Aorta (tissue), 5 donors: ENCODE measurements at regions not wholly inside any gene's neighbourhood (a gene's known extent, or its start where the extent isn't known, plus 50 kb on each side); places are given as distances from the start of the nearest gene placed in this dataset.
A peak's percentile ranks its signal among the peaks of the same experiment; 100 is the strongest.
"Not testable (repeated sequence)": the region's sequence is repeated elsewhere in the genome, so short reads cannot be mapped to it uniquely, and the experiment has no call there.

Experiments
- ATAC-seq: fragments of 200-7000 bp; cut with Tn5 transposase; one replicate; pipeline ENCODE4 v1.9.1; 2022; ENCODE audit warnings: moderate library complexity; ENCODE audit not compliant: low FRiP score
- DNase-seq, 2 donors: peaks; one replicate each; pipeline ENCODE4 v3.0.0-alpha.2; 2020
- H3K27ac ChIP-seq, 2 donors: one replicate each; pipeline ENCODE4 v1.5.1; 2013; ENCODE audit warnings: low read length in 2 of 2, mild to moderate bottlenecking in 2 of 2, moderate library complexity in 2 of 2, control low read depth in 1 of 2, inconsistent platforms in 1 of 2, low read depth in 1 of 2
- H3K27me3 ChIP-seq, 2 donors: one replicate each; pipeline ENCODE4 v1.6.1; 2013; ENCODE audit warnings: control low read depth in 1 of 2, low read length in 1 of 2, mild to moderate bottlenecking in 1 of 2, moderate library complexity in 1 of 2; ENCODE audit not compliant: insufficient read depth in 2 of 2, control insufficient read depth in 1 of 2
- H3K36me3 ChIP-seq, 2 donors: one replicate each; pipeline ENCODE4 v1.6.1; 2013; ENCODE audit warnings: control low read depth in 1 of 2, low read length in 1 of 2, mild to moderate bottlenecking in 1 of 2; ENCODE audit not compliant: insufficient read depth in 2 of 2, control insufficient read depth in 1 of 2
- H3K4me1 ChIP-seq, 2 donors: one replicate each; pipeline ENCODE4 v1.6.1; 2013; ENCODE audit warnings: low read length in 2 of 2, control low read depth in 1 of 2, mild to moderate bottlenecking in 1 of 2, moderate library complexity in 1 of 2; ENCODE audit not compliant: insufficient read depth in 2 of 2, control insufficient read depth in 1 of 2
- H3K4me3 ChIP-seq, 2 donors: one replicate each; pipeline ENCODE4 v1.5.1; 2013; ENCODE audit warnings: low read length in 2 of 2, control low read depth in 1 of 2, mild to moderate bottlenecking in 1 of 2
- H3K9me3 ChIP-seq: one replicate; pipeline ENCODE4 v1.6.1; 2013; ENCODE audit warnings: mild to moderate bottlenecking, low read length; ENCODE audit not compliant: control insufficient read depth
- WGBS, 2 donors: extraction: QIAGEN DNeasy Blood & Tissue Kit; methylation state at CpG; one replicate each; pipeline ENCODE4 v1.1.7; 2013; 5-methylcytosine and 5-hydroxymethylcytosine counted together
- intact Hi-C, 2 donors: fragments of 100-400 bp; cut with DNase I; formaldehyde crosslinking; loops; one replicate each; pipeline versions ENCODE4 v1.14.2 to v1.15.0; 2022
- donor health status: healthy with polysubstance abuse.
- donor health status: Bipolar disorder and iron deficiency.
- donor health status: DM: no; HTN: no; CAD: no.
- donor health status: DM: no; HTN: no; CAD: no.
- donor health status: DM: yes; HTN: yes; CAD: no.

GRCh38 chr4:189615217-189615663 is 325.4 kb upstream of the FRG1 start:
- 96 to 98% methylated on average over 19 to 22 of the region's 22 CpGs for WGBS, 2 donors
- Histone ChIP-seq H3K36me3 (no peaks in the 10 kb centered on the region), H3K4me1 (no peaks in the 10 kb centered on the region), H3K4me3 (no peak overlapping the region), H3K9me3 (peaks cover 3% of the 10 kb centered on the region), H3K27me3 (no peaks in the 10 kb centered on the region), H3K27ac (no peak overlapping the region)
- DNase-seq (no peak), ATAC-seq (peak; percentile 40)
- intact Hi-C loops, result no loop called here

- H3K9me3 ChIP-seq, H3K4me1 ChIP-seq, H3K4me3 ChIP-seq, H3K27ac ChIP-seq, H3K27me3 ChIP-seq, intact Hi-C loops, DNase-seq, ATAC-seq, H3K36me3 ChIP-seq: not testable (repeated sequence)
- 22 to 34% methylated on average over 5 of the region's 5 CpGs for WGBS, 2 donors
These were observed 322.9 kb upstream of the FRG1 start for GRCh38 chr4:189617741-189618140.

GRCh38 chr4:189619441-189620250 is 321.0 kb upstream of the FRG1 start:
- H3K27ac ChIP-seq, DNase-seq, H3K4me1 ChIP-seq, H3K27me3 ChIP-seq, H3K36me3 ChIP-seq, intact Hi-C loops, H3K4me3 ChIP-seq, H3K9me3 ChIP-seq: not testable (repeated sequence)
- WGBS, 2 donors, result 26 to 34% methylated on average over 8 of the region's 8 CpGs
- peak; percentile 50 for ATAC-seq

GRCh38 chr4:189622574-189622973 is 318.1 kb upstream of the FRG1 start:
- H3K4me3 ChIP-seq, H3K9me3 ChIP-seq, H3K27me3 ChIP-seq, H3K4me1 ChIP-seq, DNase-seq, H3K36me3 ChIP-seq, intact Hi-C loops, H3K27ac ChIP-seq, ATAC-seq: not testable (repeated sequence)
- 77 to 78% methylated on average over 3 of the region's 3 CpGs for WGBS, 2 donors

GRCh38 chr4:189627041-189627440 is 313.6 kb upstream of the FRG1 start:
- intact Hi-C loops, H3K4me1 ChIP-seq, H3K27me3 ChIP-seq, H3K9me3 ChIP-seq, H3K36me3 ChIP-seq, ATAC-seq, H3K27ac ChIP-seq, DNase-seq, H3K4me3 ChIP-seq: not testable (repeated sequence)
- 0 to 93% methylated on average over 1 of the region's 1 CpG for WGBS, 2 donors

- DNase-seq, H3K27me3 ChIP-seq, intact Hi-C loops, H3K4me3 ChIP-seq, ATAC-seq, H3K36me3 ChIP-seq, H3K27ac ChIP-seq, H3K9me3 ChIP-seq, H3K4me1 ChIP-seq: not testable (repeated sequence)
- 85 to 88% methylated on average over 3 of the region's 3 CpGs for WGBS, 2 donors
These were observed 310.9 kb upstream of the FRG1 start for GRCh38 chr4:189629733-189630132.

GRCh38 chr4:189630913-189631567 is 309.6 kb upstream of the FRG1 start:
- H3K27ac ChIP-seq, H3K36me3 ChIP-seq, H3K9me3 ChIP-seq, H3K27me3 ChIP-seq, DNase-seq, intact Hi-C loops, H3K4me1 ChIP-seq, H3K4me3 ChIP-seq, ATAC-seq: not testable (repeated sequence)
- WGBS, 2 donors, result 76 to 80% methylated on average over 6 of the region's 6 CpGs

- H3K4me3 ChIP-seq, DNase-seq, H3K9me3 ChIP-seq, ATAC-seq, intact Hi-C loops, H3K4me1 ChIP-seq, H3K36me3 ChIP-seq, H3K27me3 ChIP-seq, H3K27ac ChIP-seq: not testable (repeated sequence)
- WGBS, 2 donors, result 85 to 86% methylated on average over 9 of the region's 9 CpGs
These were observed 309.1 kb upstream of the FRG1 start for GRCh38 chr4:189631568-189631916.

GRCh38 chr4:189650436-189650835 is 290.2 kb upstream of the FRG1 start:
- DNase-seq, H3K36me3 ChIP-seq, H3K27me3 ChIP-seq, H3K4me1 ChIP-seq, H3K27ac ChIP-seq, H3K9me3 ChIP-seq, ATAC-seq, H3K4me3 ChIP-seq, intact Hi-C loops: not testable (repeated sequence)
- 88 to 97% methylated on average over 2 of the region's 2 CpGs for WGBS, 2 donors
